Neural cell (in vitro differentiated cells): ENCODE measurements at regions not wholly inside any gene's neighbourhood (a gene's known extent, or its start where the extent isn't known, plus 50 kb on each side); places are given as distances from the start of the nearest gene placed in this dataset.

Experiments used
- H2AFZ ChIP-seq: fragments of 200-600, 300-800 bp; sonication (generic), shearing (Covaris generic); 2 replicates; pipeline ENCODE4 v1.6.0; 2014; ENCODE audit warnings: low read depth, mild to moderate bottlenecking, antibody characterized with exemption, low read length, moderate library complexity
- H3F3A ChIP-seq: fragments of 200-600 bp; shearing (Covaris generic); 2 replicates; pipeline ENCODE4 v1.6.1; 2016; ENCODE audit warnings: mild to moderate bottlenecking, moderate library complexity, mixed read lengths, antibody characterized with exemption, low read length; ENCODE audit not compliant: insufficient read depth, poor library complexity, severe bottlenecking
- H3K27ac ChIP-seq: fragments of 200-600, 300-800 bp; sonication (generic), shearing (Covaris generic); 2 replicates; pipeline ENCODE4 v1.5.1; 2014; ENCODE audit warnings: mild to moderate bottlenecking, low read length, moderate library complexity
- H3K27me3 ChIP-seq: fragments of 300-800, 200-600 bp; sonication (generic), shearing (Covaris generic); 2 replicates; pipeline ENCODE4 v1.6.0; 2014; ENCODE audit warnings: mild to moderate bottlenecking, low read depth, low read length, moderate library complexity; ENCODE audit not compliant: insufficient read depth
- H3K36me3 ChIP-seq: fragments of 300-800, 200-600 bp; sonication (generic), shearing (Covaris generic); 2 replicates; pipeline ENCODE4 v1.5.1; 2014; ENCODE audit warnings: mild to moderate bottlenecking, antibody characterized with exemption, low read length, moderate library complexity; ENCODE audit not compliant: insufficient read depth
- H3K4me2 ChIP-seq: fragments of 300-800, 200-600 bp; sonication (generic), shearing (Covaris generic); 2 replicates; pipeline ENCODE4 v1.6.0; 2014; ENCODE audit warnings: mild to moderate bottlenecking, low read length
- H3K4me3 ChIP-seq: fragments of 300-800, 200-600 bp; sonication (generic), shearing (Covaris generic); 2 replicates; pipeline ENCODE4 v1.5.1; 2014; ENCODE audit warnings: mild to moderate bottlenecking, low read length, moderate library complexity
- H3K79me2 ChIP-seq: fragments of 200-600 bp; shearing (Covaris generic); replicated peaks from 2 replicates; pipeline ENCODE4 v1.6.0; 2014; ENCODE audit warnings: mild to moderate bottlenecking, low read length, moderate library complexity; ENCODE audit not compliant: insufficient read depth
- H3K9ac ChIP-seq: fragments of 300-800, 200-600 bp; sonication (generic), shearing (Covaris generic); 2 replicates; pipeline ENCODE4 v1.6.1; 2016; ENCODE audit warnings: mild to moderate bottlenecking, low read length, mixed read lengths
- H3K9me2 ChIP-seq: fragments of 200-600 bp; shearing (Covaris generic); 2 replicates; pipeline ENCODE4 v1.6.1; 2016; ENCODE audit warnings: mild to moderate bottlenecking, low read length, mixed read lengths; ENCODE audit not compliant: insufficient read depth
- H3K9me3 ChIP-seq: fragments of 200-600, 300-800 bp; sonication (generic), shearing (Covaris generic); 2 replicates; pipeline ENCODE4 v1.6.1; 2016; ENCODE audit warnings: mild to moderate bottlenecking, mixed run types, low read length, moderate library complexity, mixed read lengths
- H4K20me1 ChIP-seq: fragments of 200-600 bp; shearing (Covaris generic); 2 replicates; pipeline ENCODE4 v1.6.1; 2016; ENCODE audit warnings: mild to moderate bottlenecking, mixed run types; ENCODE audit not compliant: insufficient read depth
- CTCF ChIP-seq: fragments of 450-650 bp; IDR thresholded peaks from 2 replicates; pipeline ENCODE4 v1.5.1; 2014; ENCODE audit warnings: antibody characterized with exemption, mild to moderate bottlenecking, moderate library complexity; ENCODE audit not compliant: poor library complexity, severe bottlenecking
- EP300 ChIP-seq: fragments of 450-650 bp; conservative IDR thresholded peaks from 2 replicates; pipeline ENCODE4 v1.6.1; 2014; ENCODE audit warnings: antibody characterized with exemption, mild to moderate bottlenecking, moderate library complexity; ENCODE audit not compliant: poor library complexity, severe bottlenecking
- EZH2 ChIP-seq: fragments of 200-600, 300-800 bp; shearing (Covaris generic), sonication (generic); IDR thresholded peaks from 2 replicates; pipeline ENCODE4 v1.6.1; 2014; ENCODE audit warnings: antibody characterized with exemption, low read length, borderline replicate concordance, mild to moderate bottlenecking; ENCODE audit not compliant: insufficient read depth, poor library complexity, severe bottlenecking
- MXI1 ChIP-seq: fragments of 450-650 bp; conservative IDR thresholded peaks from 2 replicates; pipeline ENCODE4 v1.6.1; 2014; ENCODE audit warnings: antibody characterized with exemption, mild to moderate bottlenecking; ENCODE audit not compliant: poor library complexity, severe bottlenecking
- POLR2AphosphoS5 ChIP-seq: IDR thresholded peaks from 2 replicates; pipeline ENCODE4 v1.6.1; 2012
- RAD21 ChIP-seq: fragments of 450-650 bp; conservative IDR thresholded peaks from 2 replicates; pipeline ENCODE4 v1.6.1; 2014; ENCODE audit warnings: antibody characterized with exemption, mild to moderate bottlenecking, moderate library complexity
- REST ChIP-seq: IDR thresholded peaks from 2 replicates; pipeline ENCODE4 v1.6.1; 2012; ENCODE audit warnings: borderline replicate concordance
- SMC3 ChIP-seq: fragments of 450-650 bp; conservative IDR thresholded peaks from 2 replicates; pipeline ENCODE4 v1.6.1; 2014; ENCODE audit warnings: antibody characterized with exemption, mild to moderate bottlenecking, moderate library complexity; ENCODE audit not compliant: poor library complexity
- TAF1 ChIP-seq: IDR thresholded peaks from 2 replicates; pipeline ENCODE4 v1.6.1; 2012; ENCODE audit warnings: low read depth

- Histone ChIP-seq H3K9me3 (peaks cover 5% of the 10 kb centered on the region), H3K9me2 (no peaks in the 10 kb centered on the region), H3K27me3 (no peaks in the 10 kb centered on the region), H2AFZ (no peak overlapping the region), H3K4me2 (no peak overlapping the region), H3K9ac (no peak overlapping the region), H3K4me3 (no peak overlapping the region), H3K36me3 (no peaks in the 10 kb centered on the region), H3K27ac (no peak overlapping the region), H4K20me1 (no peaks in the 10 kb centered on the region), H3F3A (no peaks in the 10 kb centered on the region), H3K79me2 (no peaks in the 10 kb centered on the region)
- TF ChIP-seq REST, result no peak
- no peak for TF ChIP-seq EZH2
- TF ChIP-seq SMC3, result no peak
- no peak for TF ChIP-seq TAF1
- TF ChIP-seq RAD21, result no peak
- TF ChIP-seq EP300, result no peak
- no peak for TF ChIP-seq MXI1
- no peak for TF ChIP-seq POLR2AphosphoS5
- no peak for TF ChIP-seq CTCF
These were observed 590.9 kb upstream of the ZEB2 start for GRCh38 chr2:145110668-145111356.

- Histone ChIP-seq H3K9ac (no peak overlapping the region), H3K9me3 (peaks cover 5% of the 10 kb centered on the region), H3K9me2 (no peaks in the 10 kb centered on the region), H3K36me3 (no peaks in the 10 kb centered on the region), H3K4me2 (no peak overlapping the region), H3K27me3 (no peaks in the 10 kb centered on the region), H4K20me1 (no peaks in the 10 kb centered on the region), H3K79me2 (no peaks in the 10 kb centered on the region), H3K27ac (no peak overlapping the region), H3K4me3 (no peak overlapping the region), H3F3A (no peaks in the 10 kb centered on the region), H2AFZ (no peak overlapping the region)
- TF ChIP-seq POLR2AphosphoS5 (no peak), EZH2 (no peak), CTCF (no peak), EP300 (no peak), RAD21 (no peak), REST (no peak), MXI1 (no peak), TAF1 (no peak), SMC3 (no peak)
These were observed 589.2 kb upstream of the ZEB2 start for GRCh38 chr2:145108959-145109710.
